K562 (cell line): ENCODE measurements at regions not wholly inside any gene's neighbourhood (a gene's known extent, or its start where the extent isn't known, plus 50 kb on each side); places are given as distances from the start of the nearest gene placed in this dataset.

Source experiments
- CBFB ChIP-seq: sonication (generic); formaldehyde crosslinking; IDR thresholded peaks from 2 replicates; pipeline ENCODE4 v1.4.0; 2020; ENCODE audit warnings: mild to moderate bottlenecking, missing genetic modification reagents
- CEBPB ChIP-seq: fragments of 450-650 bp; IDR thresholded peaks from 2 replicates; pipeline ENCODE4 v1.6.1; 2016; ENCODE audit warnings: missing genetic modification characterization, missing compliant biosample characterization
- CREM ChIP-seq: IDR thresholded peaks from 2 replicates; pipeline ENCODE4 v1.6.1; 2014; ENCODE audit warnings: antibody characterized with exemption, low read depth
- CTCF ChIP-seq, 3 experiments: IDR thresholded peaks in 2 of 3; conservative IDR thresholded peaks in 1 of 3; 2 replicates each; pipeline ENCODE4 v1.5.1; 2011 to 2012; ENCODE audit warnings: low read length in 3 of 3, mild to moderate bottlenecking in 3 of 3, control low read depth in 2 of 3, improper control_type of control experiment in 1 of 3, inconsistent platforms in 1 of 3, low read depth in 1 of 3, mixed read lengths in 1 of 3, moderate library complexity in 1 of 3; ENCODE audit not compliant: insufficient read depth in 2 of 3
- CUX1 ChIP-seq: fragments of 200-800 bp; sonication (Bioruptor generic); IDR thresholded peaks from 2 replicates; pipeline ENCODE4 v1.6.1; 2016; ENCODE audit warnings: missing genetic modification characterization, missing compliant biosample characterization
- EGR1 ChIP-seq: fragments of 450-650 bp; conservative IDR thresholded peaks from 2 replicates; pipeline ENCODE4 v1.6.1; 2017; ENCODE audit warnings: mild to moderate bottlenecking
- HDAC1 ChIP-seq, 2 experiments: fragments of 450-650 bp; IDR thresholded peaks; 2 replicates each; pipeline ENCODE4 v1.6.1; 2016 to 2017; ENCODE audit warnings: inconsistent platforms in 1 of 2, mild to moderate bottlenecking in 1 of 2, moderate library complexity in 1 of 2
- IRF2 ChIP-seq: sonication (generic); formaldehyde crosslinking; IDR thresholded peaks from 2 replicates; pipeline ENCODE4 v1.8.1; 2022; ENCODE audit warnings: mild to moderate bottlenecking, missing genetic modification reagents
- KLF16 ChIP-seq: IDR thresholded peaks from 2 replicates; pipeline ENCODE4 v1.6.1; 2016; ENCODE audit warnings: antibody characterized with exemption
- NFYB ChIP-seq: IDR thresholded peaks from 2 replicates; pipeline ENCODE4 v1.6.1; 2011; ENCODE audit warnings: mild to moderate bottlenecking, moderate library complexity; ENCODE audit not compliant: insufficient read length; ENCODE audit errors: extremely low read depth
- NR1H2 ChIP-seq: sonication (generic); formaldehyde crosslinking; IDR thresholded peaks from 2 replicates; pipeline ENCODE4 v1.4.0; 2020; ENCODE audit warnings: mild to moderate bottlenecking, missing genetic modification reagents
- RBM15 ChIP-seq: fragments of 200-400 bp; formaldehyde crosslinking; IDR thresholded peaks from 2 replicates; pipeline ENCODE4 v1.6.1; 2018; ENCODE audit warnings: mild to moderate bottlenecking, low read length, moderate library complexity; ENCODE audit not compliant: insufficient read depth
- TCFL5 ChIP-seq: fragments of 250-450 bp; sonication (Bioruptor Pico); conservative IDR thresholded peaks from 2 replicates; pipeline ENCODE4 v1.6.1; 2021; ENCODE audit warnings: mild to moderate bottlenecking, moderate library complexity, matching md5 sums
- VEZF1 ChIP-seq: fragments of 200-800 bp; sonication (Bioruptor generic); IDR thresholded peaks from 2 replicates; pipeline ENCODE4 v1.6.1; 2017; ENCODE audit warnings: missing genetic modification characterization, missing compliant biosample characterization
- XRCC5 ChIP-seq: fragments of 200-400 bp; formaldehyde crosslinking; IDR thresholded peaks from 2 replicates; pipeline ENCODE4 v1.6.1; 2017; ENCODE audit warnings: low read depth, mild to moderate bottlenecking, low read length
- ZC3H4 ChIP-seq: sonication (generic); formaldehyde crosslinking; IDR thresholded peaks from 2 replicates; pipeline ENCODE4 v1.9.0; 2021; ENCODE audit warnings: missing genetic modification reagents, borderline replicate concordance
- ZNF707 ChIP-seq: fragments of 250-450 bp; sonication (Bioruptor Pico); conservative IDR thresholded peaks from 2 replicates; pipeline ENCODE4 v1.8.0; 2022; ENCODE audit warnings: inconsistent platforms, mild to moderate bottlenecking, moderate library complexity
- TF ChIP-seq, protein P1 (sequence below): fragments of 450-650 bp; formaldehyde crosslinking; IDR thresholded peaks from 2 replicates; pipeline ENCODE4 v1.4.0; 2020; ENCODE audit warnings: mild to moderate bottlenecking, moderate library complexity

DNA sequence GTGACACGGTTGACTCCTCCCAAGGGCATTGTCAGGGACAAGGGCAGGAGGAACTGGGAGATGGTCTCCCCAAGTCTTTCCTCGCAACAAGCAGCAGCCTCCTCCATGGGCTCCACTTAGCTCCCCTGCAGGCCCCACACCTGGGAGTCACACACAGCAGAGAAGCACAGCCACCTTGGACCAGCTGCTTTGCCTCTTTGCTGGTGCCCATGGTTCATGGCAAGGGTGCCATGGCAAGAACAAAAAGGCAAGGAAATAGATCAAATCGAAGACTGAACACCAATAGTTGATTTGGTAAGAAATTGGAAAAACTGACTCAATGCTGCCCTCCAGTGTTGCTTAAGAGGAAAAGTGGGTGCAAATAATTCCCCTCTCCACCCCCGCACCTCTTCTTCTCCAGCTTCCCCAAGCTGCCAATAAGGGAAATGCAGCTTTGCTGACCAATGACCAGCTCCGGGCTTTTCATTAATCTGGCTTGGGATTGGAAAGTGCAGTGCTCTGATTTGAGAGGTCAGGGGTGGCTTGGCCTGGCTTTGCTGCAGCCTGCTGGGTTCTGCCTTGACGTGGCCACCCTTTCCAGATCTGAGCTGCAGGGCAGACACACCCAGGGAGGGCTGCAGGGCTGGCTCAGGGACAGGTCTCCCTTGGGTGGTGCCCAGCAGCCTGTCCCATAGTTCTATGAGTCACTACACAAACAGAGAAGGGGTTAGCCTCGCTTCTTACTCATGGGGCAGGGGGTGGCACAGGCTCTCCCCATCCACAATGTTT, 162.0 kb downstream of the KLF13 start (continued):
- TF ChIP-seq XRCC5 (0 out of 2 replicates have a peak, but pooled peaks have one; percentile 34), CBFB (no peak), CEBPB (tag) (no peak), ZNF707 (CRISPR knock-in tag) (no peak), NFYB (peak; percentile 50), IRF2 (CRISPR knock-in tag) (no peak), HDAC1 (IDR thresholded peaks at IDR 0.05) (0 out of 4 replicates have a peak, but pooled peaks of 1 of the 2 experiments have one; percentile 27), CUX1 (CRISPR knock-in tag) (0 out of 2 replicates have a peak, but pooled peaks have one; percentile 42), RBM15 (no peak), VEZF1 (CRISPR knock-in tag) (peak; percentile 39; the same call in 1 of the 2 replicates), ZC3H4 (CRISPR knock-in tag) (no peak), NR1H2 (CRISPR knock-in tag) (no peak), KLF16 (0 out of 2 replicates have a peak, but pooled peaks have one; percentile 29), EGR1 (peak; percentile 97), CREM (no peak), CTCF (IDR thresholded peaks at IDR 0.05 in 2 of 3, conservative IDR thresholded peaks at IDR 0.05 in 1 of 3; ENCODE audit: insufficient read depth in 2 of 3, low read depth in 1 of 3, low read length in 3 of 3) (peak; percentile 84 to 97 (median 96)), TCFL5 (CRISPR knock-in tag) (no peak)
- TF ChIP-seq, protein P1, sequence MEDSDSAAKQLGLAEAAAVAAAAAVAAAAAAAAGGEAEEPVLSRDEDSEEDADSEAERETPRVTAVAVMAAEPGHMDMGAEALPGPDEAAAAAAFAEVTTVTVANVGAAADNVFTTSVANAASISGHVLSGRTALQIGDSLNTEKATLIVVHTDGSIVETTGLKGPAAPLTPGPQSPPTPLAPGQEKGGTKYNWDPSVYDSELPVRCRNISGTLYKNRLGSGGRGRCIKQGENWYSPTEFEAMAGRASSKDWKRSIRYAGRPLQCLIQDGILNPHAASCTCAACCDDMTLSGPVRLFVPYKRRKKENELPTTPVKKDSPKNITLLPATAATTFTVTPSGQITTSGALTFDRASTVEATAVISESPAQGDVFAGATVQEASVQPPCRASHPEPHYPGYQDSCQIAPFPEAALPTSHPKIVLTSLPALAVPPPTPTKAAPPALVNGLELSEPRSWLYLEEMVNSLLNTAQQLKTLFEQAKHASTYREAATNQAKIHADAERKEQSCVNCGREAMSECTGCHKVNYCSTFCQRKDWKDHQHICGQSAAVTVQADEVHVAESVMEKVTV (CRISPR knock-in tag): peak; percentile 41
